HG03103 (cell line): ENCODE measurements at regions not wholly inside any gene's neighbourhood (a gene's known extent, or its start where the extent isn't known, plus 50 kb on each side); places are given as distances from the start of the nearest gene placed in this dataset.
"Not testable (repeated sequence)": the region's sequence is repeated elsewhere in the genome, so short reads cannot be mapped to it uniquely, and the experiment has no call there.

Experiments used
- ATAC-seq: cut with Tn5 transposase; IDR thresholded peaks from one replicate; pipeline ENCODE4 v1.9.1; 2021; ENCODE audit warnings: low read depth; ENCODE audit not compliant: unreplicated experiment

GRCh38 chr5:101283938-101284337 is 380.9 kb upstream of the ST8SIA4 start:
- ATAC-seq: not testable (repeated sequence)

- no peak for ATAC-seq
Measured at GRCh38 chr5:101278917-101279316, 375.8 kb upstream of the ST8SIA4 start.

- no peak for ATAC-seq
Measured at GRCh38 chr5:101278011-101278687, 375.1 kb upstream of the ST8SIA4 start.

GRCh38 chr5:101271945-101272344 is 368.9 kb upstream of the ST8SIA4 start:
- no peak for ATAC-seq

- ATAC-seq: no peak
Measured at GRCh38 chr5:101271416-101271815, 368.3 kb upstream of the ST8SIA4 start.

GRCh38 chr5:101260857-101261256 is 357.8 kb upstream of the ST8SIA4 start:
- ATAC-seq: no peak

GRCh38 chr5:101253096-101253495 is 350.0 kb upstream of the ST8SIA4 start:
- ATAC-seq: no peak

- no peak for ATAC-seq
Measured at GRCh38 chr5:101244621-101245020, 341.5 kb upstream of the ST8SIA4 start.

GRCh38 chr5:101212942-101213514 is 309.9 kb upstream of the ST8SIA4 start:
- no peak for ATAC-seq

- no peak for ATAC-seq
Measured at GRCh38 chr5:101206534-101206933, 303.5 kb upstream of the ST8SIA4 start.

- ATAC-seq: not testable (repeated sequence)
Measured at GRCh38 chr5:101205065-101205464, 302.0 kb upstream of the ST8SIA4 start.

GRCh38 chr5:101180365-101180764 is 277.3 kb upstream of the ST8SIA4 start:
- not testable (repeated sequence) for ATAC-seq

- no peak for ATAC-seq
Measured at GRCh38 chr5:101176605-101177004, 273.5 kb upstream of the ST8SIA4 start.

GRCh38 chr5:101174981-101175380 is 271.9 kb upstream of the ST8SIA4 start:
- no peak for ATAC-seq

- no peak for ATAC-seq
Measured at GRCh38 chr5:101163088-101163487, 260.0 kb upstream of the ST8SIA4 start.

- ATAC-seq: no peak
Measured at GRCh38 chr5:101160002-101160401, 256.9 kb upstream of the ST8SIA4 start.

- no peak for ATAC-seq
Measured at GRCh38 chr5:101159006-101159405, 255.9 kb upstream of the ST8SIA4 start.

GRCh38 chr5:101153526-101153925 is 250.4 kb upstream of the ST8SIA4 start:
- ATAC-seq: no peak

GRCh38 chr5:101143526-101143925 is 240.4 kb upstream of the ST8SIA4 start:
- ATAC-seq: no peak

- no peak for ATAC-seq
Measured at GRCh38 chr5:101142102-101142501, 239.0 kb upstream of the ST8SIA4 start.

- no peak for ATAC-seq
Measured at GRCh38 chr5:101136454-101136853, 233.4 kb upstream of the ST8SIA4 start.

- no peak for ATAC-seq
Measured at GRCh38 chr5:101123363-101123762, 220.3 kb upstream of the ST8SIA4 start.
